NCI-H510A (cell line): ENCODE measurements at regions not wholly inside any gene's neighbourhood (a gene's known extent, or its start where the extent isn't known, plus 50 kb on each side); places are given as distances from the start of the nearest gene placed in this dataset.

Experiments
- DNase-seq: peaks from one replicate; lab custom pipeline; 2025; lab: John Stamatoyannopoulos, UW

GRCh38 chr5:169354263-169354662, 53.3 kb upstream of the SLIT3 start:
- DNase-seq = no peak

GRCh38 chr5:169352901-169353300, 52.0 kb upstream of the SLIT3 start:
- no peak for DNase-seq

GRCh38 chr5:169351721-169352120, 50.8 kb upstream of the SLIT3 start:
- DNase-seq = no peak

- DNase-seq = no peak
These were observed 49.9 kb upstream of the SLIT3 start for GRCh38 chr5:169350759-169351240.
